HCT116 (cell line): ENCODE measurements at regions not wholly inside any gene's neighbourhood (a gene's known extent, or its start where the extent isn't known, plus 50 kb on each side); places are given as distances from the start of the nearest gene placed in this dataset.

Source experiments
- CEBPB ChIP-seq: IDR thresholded peaks from 2 replicates; pipeline ENCODE4 v1.6.1; 2012; ENCODE audit warnings: low read depth
- CTCF ChIP-seq, 3 experiments: fragments of 200-600 bp in 1 of 3; sonication (generic) in 1 of 3; IDR thresholded peaks in 2 of 3; conservative IDR thresholded peaks in 1 of 3; 2 replicates each; pipeline ENCODE4 v1.5.1; 2012 to 2017; ENCODE audit warnings: low read depth in 2 of 3, low read length in 2 of 3, antibody characterized with exemption in 1 of 3, borderline replicate concordance in 1 of 3, control low read depth in 1 of 3, mild to moderate bottlenecking in 1 of 3, mixed read lengths in 1 of 3, mixed run types in 1 of 3, moderate library complexity in 1 of 3; ENCODE audit not compliant: insufficient read depth in 1 of 3
- EGR1 ChIP-seq: IDR thresholded peaks from 2 replicates; pipeline ENCODE4 v1.6.1; 2012; ENCODE audit warnings: low read depth
- ELF1 ChIP-seq: IDR thresholded peaks from 2 replicates; pipeline ENCODE4 v1.6.1; 2012; ENCODE audit warnings: low read depth, borderline replicate concordance
- EZH2 ChIP-seq: fragments of 200-600 bp; sonication (generic); IDR thresholded peaks from 2 replicates; pipeline ENCODE4 v1.6.1; 2017; ENCODE audit warnings: antibody characterized with exemption, mixed run types
- JUND ChIP-seq: IDR thresholded peaks from 2 replicates; pipeline ENCODE4 v1.6.1; 2012
- MAX ChIP-seq: IDR thresholded peaks from 2 replicates; pipeline ENCODE4 v1.6.1; 2012
- POLR2A ChIP-seq: IDR thresholded peaks from 2 replicates; pipeline ENCODE4 v1.7.0; 2011; ENCODE audit warnings: borderline replicate concordance; ENCODE audit not compliant: insufficient read depth, insufficient read length; ENCODE audit errors: extremely low read depth
- POLR2AphosphoS5 ChIP-seq: IDR thresholded peaks from 2 replicates; pipeline ENCODE4 v1.6.1; 2011; ENCODE audit warnings: mild to moderate bottlenecking, low read depth, low read length, moderate library complexity
- REST ChIP-seq: IDR thresholded peaks from 2 replicates; pipeline ENCODE4 v1.6.1; 2012; ENCODE audit warnings: low read depth
- SP1 ChIP-seq: IDR thresholded peaks from 2 replicates; pipeline ENCODE4 v1.6.1; 2012; ENCODE audit warnings: low read depth
- YY1 ChIP-seq: IDR thresholded peaks from 2 replicates; pipeline ENCODE4 v1.6.1; 2011; ENCODE audit warnings: low read length, low read depth, moderate library complexity, mild to moderate bottlenecking; ENCODE audit not compliant: insufficient replicate concordance; ENCODE audit errors: extremely low read depth
- ZFX ChIP-seq: fragments of 450-650 bp; IDR thresholded peaks from 2 replicates; pipeline ENCODE4 v1.6.1; 2017

GRCh38 chrX:107566604-107567262 is 61.6 kb upstream of the PRPS1 start:
- no peak for TF ChIP-seq CTCF (IDR thresholded peaks at IDR 0.05 in 2 of 3, conservative IDR thresholded peaks at IDR 0.05 in 1 of 3; ENCODE audit: borderline replicate concordance in 1 of 3, insufficient read depth in 1 of 3, low read depth in 2 of 3, low read length in 2 of 3)
- no peak for TF ChIP-seq EZH2
- no peak for TF ChIP-seq POLR2AphosphoS5
- TF ChIP-seq JUND: no peak
- no peak for TF ChIP-seq POLR2A
- no peak for TF ChIP-seq REST
- TF ChIP-seq MAX: no peak
- TF ChIP-seq EGR1: no peak
- TF ChIP-seq SP1: no peak
- no peak for TF ChIP-seq CEBPB
- no peak for TF ChIP-seq ELF1
- no peak for TF ChIP-seq ZFX
- TF ChIP-seq YY1: no peak
